SK-N-MC (cell line): ENCODE measurements at regions not wholly inside any gene's neighbourhood (a gene's known extent, or its start where the extent isn't known, plus 50 kb on each side); places are given as distances from the start of the nearest gene placed in this dataset.

ENCODE experiments used
- EZH2 ChIP-seq: fragments of 200-600 bp; sonication (generic); IDR thresholded peaks from one replicate; pipeline ENCODE4 v1.6.1; 2017; ENCODE audit warnings: antibody characterized with exemption
- POLR2AphosphoS5 ChIP-seq: IDR thresholded peaks from 2 replicates; pipeline ENCODE4 v1.6.1; 2012; ENCODE audit warnings: mild to moderate bottlenecking, low read depth, low read length, borderline replicate concordance

- TF ChIP-seq EZH2 (no peak), POLR2AphosphoS5 (no peak)
Observed at GRCh38 chr1:58183286-58183685, 363.2 kb downstream of the OMA1 start.
